Spleen (tissue), 7 donors: ENCODE measurements at regions not wholly inside any gene's neighbourhood (a gene's known extent, or its start where the extent isn't known, plus 50 kb on each side); places are given as distances from the start of the nearest gene placed in this dataset.
A peak's percentile ranks its signal among the peaks of the same experiment; 100 is the strongest.

ENCODE experiments used
- CTCF ChIP-seq, 11 experiments: fragments of 200-600 bp in 7 of 11; fragments of 450-650 bp in 4 of 11; sonication (generic) in 4 of 11; IDR thresholded peaks in 8 of 11; conservative IDR thresholded peaks in 3 of 11; 1 replicate in 7 of 11; 2 replicates in 4 of 11; pipeline versions ENCODE4 v1.4.0 to v1.8.0; 2016 to 2021; ENCODE audit warnings: antibody characterized with exemption in 11 of 11, inconsistent platforms in 4 of 11, mild to moderate bottlenecking in 1 of 11
- POLR2A ChIP-seq, 3 donors: fragments of 450-650 bp; IDR thresholded peaks; one replicate each; pipeline ENCODE4 v1.5.1; 2017; ENCODE audit warnings: antibody characterized with exemption in 3 of 3, mild to moderate bottlenecking in 1 of 3
- POLR2AphosphoS5 ChIP-seq, 3 donors: sonication (generic); formaldehyde crosslinking; IDR thresholded peaks; one replicate each; pipeline ENCODE4 v1.5.1; 2017; ENCODE audit warnings: antibody characterized with exemption in 3 of 3
- donor health status: DM: no; HTN: no; CAD: no; lungs with moderate emphysema.
- donor health status: DM: no; HTN: no; CAD: no.
- donor health status: DM: no; HTN: no; CAD: no.

GRCh38 chr18:56168049-56168781 lies 470.2 kb downstream of the TXNL1 start:
- TF ChIP-seq CTCF (IDR thresholded peaks at IDR 0.05 in 8 of 11, conservative IDR thresholded peaks at IDR 0.05 in 3 of 11): no peak
- no peak for TF ChIP-seq POLR2A (IDR thresholded peaks at IDR 0.05)
- peak in 2 of 3 donors; percentile 25 to 46 for TF ChIP-seq POLR2AphosphoS5 (IDR thresholded peaks at IDR 0.05)
